ENCODE measurements at regions not wholly inside any gene's neighbourhood (a gene's known extent, or its start where the extent isn't known, plus 50 kb on each side); places are given as distances from the start of the nearest gene placed in this dataset.

- ATAC-seq = no peak
- no peak overlapping the region for H3K4me3 Mint-ChIP-seq
- H3K9me3 Mint-ChIP-seq = peaks cover 12% of the 10 kb centered on the region
- TF ChIP-seq RORB (CRISPR knock-in tag; IDR thresholded peaks at IDR 0.05) (no peak), NR1H2 (CRISPR knock-in tag; IDR thresholded peaks at IDR 0.05) (no peak), TCF7 (CRISPR knock-in tag; IDR thresholded peaks at IDR 0.05; ENCODE audit: low read depth) (no peak), IRF2 (CRISPR knock-in tag; IDR thresholded peaks at IDR 0.05; ENCODE audit: borderline replicate concordance, low read depth) (no peak), NFE2L1 (CRISPR knock-in tag; IDR thresholded peaks at IDR 0.05) (no peak), USF1 (CRISPR knock-in tag; IDR thresholded peaks at IDR 0.05) (no peak), ZNF671 (CRISPR knock-in tag; IDR thresholded peaks at IDR 0.05) (no peak), NFYB (CRISPR knock-in tag; conservative IDR thresholded peaks at IDR 0.05; ENCODE audit: low read depth) (no peak), GRHL2 (CRISPR knock-in tag; IDR thresholded peaks at IDR 0.05; ENCODE audit: insufficient replicate concordance, severe bottlenecking) (no peak), CTCF (IDR thresholded peaks at IDR 0.05) (no peak), NFATC4 (CRISPR knock-in tag; IDR thresholded peaks at IDR 0.05) (no peak), MXD4 (CRISPR knock-in tag; IDR thresholded peaks at IDR 0.05; ENCODE audit: borderline replicate concordance) (no peak), MYBL2 (CRISPR knock-in tag; IDR thresholded peaks at IDR 0.05) (no peak), CREM (CRISPR knock-in tag; IDR thresholded peaks at IDR 0.05) (no peak), KAT7 (CRISPR knock-in tag; IDR thresholded peaks at IDR 0.05; ENCODE audit: borderline replicate concordance) (no peak), ZNF121 (CRISPR knock-in tag; IDR thresholded peaks at IDR 0.05) (no peak), FOXK1 (CRISPR knock-in tag; IDR thresholded peaks at IDR 0.05) (no peak), PRRX2 (CRISPR knock-in tag; IDR thresholded peaks at IDR 0.05) (no peak)
- TF ChIP-seq, protein P1, sequence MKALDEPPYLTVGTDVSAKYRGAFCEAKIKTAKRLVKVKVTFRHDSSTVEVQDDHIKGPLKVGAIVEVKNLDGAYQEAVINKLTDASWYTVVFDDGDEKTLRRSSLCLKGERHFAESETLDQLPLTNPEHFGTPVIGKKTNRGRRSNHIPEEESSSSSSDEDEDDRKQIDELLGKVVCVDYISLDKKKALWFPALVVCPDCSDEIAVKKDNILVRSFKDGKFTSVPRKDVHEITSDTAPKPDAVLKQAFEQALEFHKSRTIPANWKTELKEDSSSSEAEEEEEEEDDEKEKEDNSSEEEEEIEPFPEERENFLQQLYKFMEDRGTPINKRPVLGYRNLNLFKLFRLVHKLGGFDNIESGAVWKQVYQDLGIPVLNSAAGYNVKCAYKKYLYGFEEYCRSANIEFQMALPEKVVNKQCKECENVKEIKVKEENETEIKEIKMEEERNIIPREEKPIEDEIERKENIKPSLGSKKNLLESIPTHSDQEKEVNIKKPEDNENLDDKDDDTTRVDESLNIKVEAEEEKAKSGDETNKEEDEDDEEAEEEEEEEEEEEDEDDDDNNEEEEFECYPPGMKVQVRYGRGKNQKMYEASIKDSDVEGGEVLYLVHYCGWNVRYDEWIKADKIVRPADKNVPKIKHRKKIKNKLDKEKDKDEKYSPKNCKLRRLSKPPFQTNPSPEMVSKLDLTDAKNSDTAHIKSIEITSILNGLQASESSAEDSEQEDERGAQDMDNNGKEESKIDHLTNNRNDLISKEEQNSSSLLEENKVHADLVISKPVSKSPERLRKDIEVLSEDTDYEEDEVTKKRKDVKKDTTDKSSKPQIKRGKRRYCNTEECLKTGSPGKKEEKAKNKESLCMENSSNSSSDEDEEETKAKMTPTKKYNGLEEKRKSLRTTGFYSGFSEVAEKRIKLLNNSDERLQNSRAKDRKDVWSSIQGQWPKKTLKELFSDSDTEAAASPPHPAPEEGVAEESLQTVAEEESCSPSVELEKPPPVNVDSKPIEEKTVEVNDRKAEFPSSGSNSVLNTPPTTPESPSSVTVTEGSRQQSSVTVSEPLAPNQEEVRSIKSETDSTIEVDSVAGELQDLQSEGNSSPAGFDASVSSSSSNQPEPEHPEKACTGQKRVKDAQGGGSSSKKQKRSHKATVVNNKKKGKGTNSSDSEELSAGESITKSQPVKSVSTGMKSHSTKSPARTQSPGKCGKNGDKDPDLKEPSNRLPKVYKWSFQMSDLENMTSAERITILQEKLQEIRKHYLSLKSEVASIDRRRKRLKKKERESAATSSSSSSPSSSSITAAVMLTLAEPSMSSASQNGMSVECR (CRISPR knock-in tag; IDR thresholded peaks at IDR 0.05; ENCODE audit: borderline replicate concordance) = no peak
- no peaks in the 10 kb centered on the region for H3K36me3 Mint-ChIP-seq
- ChIA-PET POLR2A (no interaction called here), CTCF (no interaction called here)
- DNase-seq (ENCODE audit: low spot score) = no peak
- peaks cover 16% of the 10 kb centered on the region for H3K4me1 Mint-ChIP-seq
- no peaks in the 10 kb centered on the region for H3K27me3 Mint-ChIP-seq (ENCODE audit: low read depth)
- no peak overlapping the region for H3K27ac Mint-ChIP-seq
Measured at GRCh38 chr6:22959571-22959970, 390.2 kb downstream of the HDGFL1 start.

GRCh38 chr6:22964334-22964733, 395.0 kb downstream of the HDGFL1 start:
- no peaks in the 10 kb centered on the region; the same call in 1 of the 2 replicates for H3K36me3 Mint-ChIP-seq
- POLR2A ChIA-PET = no interaction called here
- TF ChIP-seq ZBTB43 (CRISPR knock-in tag; IDR thresholded peaks at IDR 0.05) = no peak
- no peak for TF ChIP-seq MLX (CRISPR knock-in tag; IDR thresholded peaks at IDR 0.05)
- no peak for TF ChIP-seq TEAD1 (CRISPR knock-in tag; IDR thresholded peaks at IDR 0.05)
- no peak for TF ChIP-seq SOX15 (CRISPR knock-in tag; IDR thresholded peaks at IDR 0.05)
- TF ChIP-seq OVOL2 (CRISPR knock-in tag; IDR thresholded peaks at IDR 0.05; ENCODE audit: borderline replicate concordance) = no peak
- TF ChIP-seq NFATC4 (CRISPR knock-in tag; IDR thresholded peaks at IDR 0.05) = no peak
- TF ChIP-seq FOXJ3 (CRISPR knock-in tag; IDR thresholded peaks at IDR 0.05; ENCODE audit: borderline replicate concordance) = no peak
- TF ChIP-seq TEAD4 (CRISPR knock-in tag; IDR thresholded peaks at IDR 0.05) = no peak
- no peak for TF ChIP-seq USF1 (CRISPR knock-in tag; IDR thresholded peaks at IDR 0.05)
- TF ChIP-seq JAZF1 (CRISPR knock-in tag; IDR thresholded peaks at IDR 0.05) = no peak

More at GRCh38 chr6:22964334-22964733, 395.0 kb downstream of the HDGFL1 start:
- Mint-ChIP-seq H3K9me3 (peaks cover 8% of the 10 kb centered on the region), H3K27ac (no peak overlapping the region), H3K27me3 (ENCODE audit: low read depth) (no peaks in the 10 kb centered on the region), H3K4me1 (peaks cover 8% of the 10 kb centered on the region; the same call in 1 of the 2 replicates), H3K4me3 (no peak overlapping the region)
- ATAC-seq = no peak
- CTCF ChIA-PET = no interaction called here
- no peak for DNase-seq (ENCODE audit: low spot score)
